NCI-H2196 (cell line): ENCODE measurements at regions not wholly inside any gene's neighbourhood (a gene's known extent, or its start where the extent isn't known, plus 50 kb on each side); places are given as distances from the start of the nearest gene placed in this dataset.
"Not testable (repeated sequence)": the region's sequence is repeated elsewhere in the genome, so short reads cannot be mapped to it uniquely, and the experiment has no call there.

Experiments used
- DNase-seq: peaks from one replicate; lab custom pipeline; 2025; ENCODE audit not compliant: unreplicated experiment; lab: John Stamatoyannopoulos, UW

DNA sequence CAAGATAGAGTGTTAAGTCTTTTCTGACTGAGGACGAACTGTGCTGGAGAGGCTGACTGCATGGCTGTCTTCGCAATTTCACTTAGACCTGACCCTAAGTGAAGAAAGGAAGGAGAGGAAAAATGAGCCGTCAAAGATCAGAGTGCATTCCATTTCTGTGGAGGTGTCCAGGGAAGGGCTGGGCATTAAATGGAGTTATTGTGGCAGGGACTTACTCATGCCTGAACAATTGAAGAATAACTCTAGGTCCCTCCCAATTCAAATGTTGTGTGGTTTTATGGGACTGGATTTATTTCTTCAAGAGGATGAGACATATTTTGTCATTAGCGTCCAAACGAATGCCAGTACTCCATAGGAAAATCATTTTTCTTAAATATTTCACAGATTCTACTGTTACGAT, 187.3 kb upstream of the CFAP20DC start:
- no peak for DNase-seq

- DNase-seq, result no peak
Measured at GRCh38 chr3:59235634-59236012, 185.8 kb upstream of the CFAP20DC start.

GRCh38 chr3:59234884-59235633, 185.2 kb upstream of the CFAP20DC start:
- DNase-seq, result no peak

DNA sequence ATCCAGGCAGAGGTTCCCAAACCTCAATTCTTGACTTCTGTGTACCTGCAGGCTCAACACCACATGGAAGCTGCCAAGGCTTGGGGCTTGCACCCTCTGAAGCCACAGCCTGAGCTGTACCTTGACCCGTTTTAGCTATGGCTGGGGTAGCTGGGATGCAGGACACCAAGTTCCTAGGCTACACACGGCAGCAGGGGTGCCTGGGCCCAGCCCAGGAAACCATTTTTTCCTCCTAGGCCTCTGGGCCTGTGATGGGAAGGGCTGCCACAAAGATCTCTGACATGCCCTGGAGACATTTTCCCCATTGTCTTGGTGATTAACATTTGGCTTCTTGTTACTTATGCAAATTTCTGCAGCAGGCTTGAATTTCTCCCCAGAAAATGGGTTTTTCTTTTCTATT, 180.6 kb upstream of the CFAP20DC start:
- not testable (repeated sequence) for DNase-seq

- no peak for DNase-seq
Measured at GRCh38 chr3:59213860-59214259, 164.0 kb upstream of the CFAP20DC start.

- peak; percentile 52 for DNase-seq
Measured at GRCh38 chr3:59212128-59212779, 162.4 kb upstream of the CFAP20DC start.

GRCh38 chr3:59210260-59210659, 160.4 kb upstream of the CFAP20DC start:
- DNase-seq, result no peak

DNA sequence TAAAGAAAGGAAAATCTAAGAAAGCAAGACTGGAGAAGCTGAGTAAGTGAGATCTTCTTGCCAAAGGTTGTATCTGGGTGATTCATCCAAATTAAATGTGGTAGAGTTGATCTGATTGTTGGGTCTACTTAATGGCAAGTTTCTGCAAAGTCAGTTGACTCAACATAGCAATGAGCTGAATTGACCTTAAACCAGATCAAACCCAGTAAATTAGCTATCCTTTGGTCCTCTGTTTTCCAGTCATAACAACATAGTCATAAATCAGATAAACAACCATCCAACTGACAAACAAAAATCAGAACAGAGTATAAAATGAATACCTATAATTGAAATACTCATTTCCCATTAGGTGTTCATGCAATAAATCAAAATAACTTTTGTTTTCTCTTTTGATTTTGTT, 142.6 kb upstream of the CFAP20DC start:
- DNase-seq, result no peak

- no peak for DNase-seq
Measured at GRCh38 chr3:59191651-59192050, 141.8 kb upstream of the CFAP20DC start.

- DNase-seq, result no peak
Measured at GRCh38 chr3:59189939-59190338, 140.1 kb upstream of the CFAP20DC start.

DNA sequence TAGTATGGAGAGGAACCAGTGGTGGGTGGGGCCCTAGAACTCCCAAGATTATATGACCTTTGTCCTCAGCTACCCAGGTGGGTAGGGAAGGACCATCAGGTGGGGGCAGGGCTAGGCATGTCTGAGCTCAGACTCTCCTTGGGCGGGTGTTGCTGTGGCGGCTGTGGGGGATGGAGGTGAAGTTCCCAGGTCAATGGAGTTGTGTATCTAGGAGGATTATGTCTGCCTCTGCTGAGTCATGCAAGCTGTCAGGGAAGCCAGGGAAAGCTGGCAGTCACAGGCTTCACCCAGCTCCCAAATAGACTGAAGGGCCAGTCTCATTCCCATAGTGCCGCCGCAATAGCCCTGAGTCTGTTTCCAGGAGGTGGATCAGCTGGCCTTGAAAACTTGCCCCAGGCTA, 139.7 kb upstream of the CFAP20DC start:
- no peak for DNase-seq

DNA sequence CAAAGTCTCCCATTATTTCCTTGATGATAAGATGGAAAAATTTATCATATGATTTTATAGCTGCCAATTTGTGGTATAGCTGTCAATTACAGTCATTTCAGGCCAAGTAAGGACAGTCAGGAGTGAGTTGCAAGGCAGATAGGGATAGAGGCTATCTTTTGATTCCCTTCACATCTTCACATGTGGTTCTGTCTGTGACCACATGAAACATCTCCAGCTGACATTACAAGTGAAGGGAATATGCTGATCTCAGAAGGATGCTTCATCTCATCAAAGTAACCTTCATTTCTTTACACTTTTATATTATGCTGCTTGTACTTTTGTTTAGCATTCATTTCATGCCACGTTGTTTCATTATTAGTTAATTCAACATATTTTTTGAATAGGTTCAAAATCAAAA, 136.9 kb upstream of the CFAP20DC start:
- no peak for DNase-seq

DNA sequence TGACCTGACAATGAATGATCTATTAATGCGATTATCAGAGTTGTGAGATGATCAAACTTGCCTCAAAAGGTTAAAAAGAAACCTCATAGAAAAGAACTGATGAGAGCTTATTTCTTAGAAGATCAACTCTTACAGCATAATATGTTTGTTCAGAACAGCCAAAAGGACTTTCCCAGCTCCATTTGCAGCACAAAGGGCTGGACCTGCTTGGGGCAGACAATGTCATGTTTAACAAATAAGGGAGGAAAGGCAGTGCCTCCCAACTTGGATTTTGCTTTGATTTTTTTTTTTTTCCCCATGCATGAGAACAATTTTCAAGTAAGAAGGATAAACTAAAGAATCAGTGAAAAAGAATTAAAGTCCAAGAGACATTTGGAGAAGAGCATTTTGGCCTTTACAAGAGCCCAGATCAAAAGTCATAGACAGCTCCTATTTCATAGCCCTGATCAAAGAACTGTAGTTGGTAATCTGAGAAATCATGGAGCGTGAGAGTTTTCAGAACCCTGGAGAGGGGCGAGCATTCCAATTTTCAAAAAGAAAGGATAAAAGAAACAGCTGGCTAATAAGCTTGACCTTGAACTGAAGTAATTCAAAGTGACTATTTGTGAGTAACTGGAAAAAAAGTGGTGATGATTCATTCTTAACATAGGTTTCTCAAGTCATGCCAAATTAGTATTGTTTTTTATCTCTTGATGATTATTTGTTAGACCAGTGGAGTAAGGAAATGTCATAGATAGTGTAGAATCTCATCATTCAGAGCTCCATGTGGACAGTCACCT, 136.0 kb upstream of the CFAP20DC start:
- no peak for DNase-seq

DNA sequence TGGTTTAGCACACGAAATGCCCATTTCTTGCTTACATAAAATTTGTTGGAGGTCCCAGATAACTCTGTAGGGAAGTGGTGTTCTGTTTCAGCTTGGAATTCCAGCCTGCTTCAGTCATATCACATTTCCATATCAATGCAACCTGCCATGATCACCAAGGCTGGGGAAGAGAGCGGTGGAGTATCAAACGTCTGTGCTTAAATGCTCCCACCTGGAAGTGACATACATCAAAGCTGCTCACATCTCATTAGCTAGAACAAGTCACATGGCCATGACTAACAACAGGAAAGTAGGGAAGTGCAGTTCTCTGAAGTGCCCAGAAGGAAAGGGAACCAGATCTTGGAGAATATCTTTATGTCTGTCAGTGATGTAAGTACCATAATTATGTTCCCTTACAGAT, 130.2 kb upstream of the CFAP20DC start:
- DNase-seq, result no peak

DNA sequence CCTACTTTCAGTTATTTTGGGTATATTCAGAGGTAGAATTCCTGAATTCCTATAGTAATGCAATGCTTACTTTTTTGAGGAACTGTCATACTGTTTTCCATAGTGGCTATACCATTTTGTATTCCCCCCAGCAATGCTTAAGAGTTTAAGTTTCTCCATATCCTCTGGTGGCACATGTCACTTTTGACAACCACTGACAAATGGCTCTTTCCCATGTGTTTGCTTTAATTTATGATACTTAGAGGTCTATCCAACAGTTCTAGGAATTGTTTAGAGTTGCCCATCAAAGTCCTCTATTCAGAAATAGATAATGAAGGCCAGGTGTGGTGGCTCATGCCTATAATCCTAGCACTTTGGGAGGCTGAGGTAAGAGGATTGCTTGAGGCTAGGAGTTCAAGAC, 128.9 kb upstream of the CFAP20DC start:
- no peak for DNase-seq

GRCh38 chr3:59171491-59171890, 121.7 kb upstream of the CFAP20DC start:
- DNase-seq, result no peak

GRCh38 chr3:59170166-59170565, 120.3 kb upstream of the CFAP20DC start:
- not testable (repeated sequence) for DNase-seq

DNA sequence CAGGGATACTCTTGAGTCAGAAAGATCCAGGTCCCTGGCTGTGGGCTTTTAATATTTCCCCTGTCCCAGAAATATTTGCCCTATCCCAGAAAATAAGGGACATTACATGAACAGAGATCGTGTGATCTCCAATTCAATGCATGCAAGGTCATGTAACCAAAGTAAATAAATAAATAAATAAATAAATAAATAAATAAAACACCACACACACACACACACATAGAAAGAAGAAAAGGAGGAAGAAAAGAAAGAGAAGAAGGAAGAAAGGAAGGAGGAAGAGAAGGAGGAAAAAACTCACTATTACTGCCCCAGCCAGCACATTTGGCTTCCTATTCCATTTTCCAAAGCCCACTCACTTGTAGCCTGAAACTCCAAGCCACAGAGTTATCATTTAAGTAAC, 117.9 kb upstream of the CFAP20DC start:
- DNase-seq, result no peak

DNA sequence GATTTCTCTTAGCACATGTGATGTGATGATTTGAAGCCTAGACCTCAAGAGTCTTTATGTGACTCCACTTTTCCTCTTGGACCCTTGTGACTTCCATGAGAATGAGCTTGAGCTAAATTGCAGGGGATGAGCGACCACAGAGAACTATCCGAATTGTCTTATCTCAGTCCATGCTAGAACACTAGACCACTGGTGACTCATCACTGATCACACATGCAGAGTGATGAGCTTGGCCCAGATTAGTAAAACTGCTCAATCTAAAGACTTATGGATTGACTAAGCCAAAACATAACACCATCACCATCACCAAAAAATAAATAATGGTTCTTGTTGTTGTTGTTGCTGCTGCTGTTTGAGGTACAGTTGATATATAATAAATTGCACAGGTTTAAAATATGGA, 114.1 kb upstream of the CFAP20DC start:
- no peak for DNase-seq

GRCh38 chr3:59161048-59161447, 111.2 kb upstream of the CFAP20DC start:
- no peak for DNase-seq

GRCh38 chr3:59160133-59160746, 110.4 kb upstream of the CFAP20DC start:
- no peak for DNase-seq

- DNase-seq, result no peak
Measured at GRCh38 chr3:59153648-59154047, 103.8 kb upstream of the CFAP20DC start.
